PC-9 (cell line): ENCODE measurements at regions not wholly inside any gene's neighbourhood (a gene's known extent, or its start where the extent isn't known, plus 50 kb on each side); places are given as distances from the start of the nearest gene placed in this dataset.

ENCODE experiments used
- CTCF ChIP-seq: fragments of 200-600 bp; sonication (generic); conservative IDR thresholded peaks from 2 replicates; pipeline ENCODE4 v1.6.1; 2017; ENCODE audit warnings: mixed run types, antibody characterized with exemption, mild to moderate bottlenecking, moderate library complexity
- EZH2 ChIP-seq: fragments of 200-600 bp; sonication (generic); IDR thresholded peaks from 2 replicates; pipeline ENCODE4 v1.8.0; 2017; ENCODE audit warnings: antibody characterized with exemption, low read depth

GRCh38 chr22:25282671-25283561 is 63.5 kb downstream of the CRYBB2 start:
- no peak for TF ChIP-seq CTCF
- no peak for TF ChIP-seq EZH2
